ENCODE measurements at regions not wholly inside any gene's neighbourhood (a gene's known extent, or its start where the extent isn't known, plus 50 kb on each side); places are given as distances from the start of the nearest gene placed in this dataset.
"Not testable (repeated sequence)": the region's sequence is repeated elsewhere in the genome, so short reads cannot be mapped to it uniquely, and the experiment has no call there.

DNA sequence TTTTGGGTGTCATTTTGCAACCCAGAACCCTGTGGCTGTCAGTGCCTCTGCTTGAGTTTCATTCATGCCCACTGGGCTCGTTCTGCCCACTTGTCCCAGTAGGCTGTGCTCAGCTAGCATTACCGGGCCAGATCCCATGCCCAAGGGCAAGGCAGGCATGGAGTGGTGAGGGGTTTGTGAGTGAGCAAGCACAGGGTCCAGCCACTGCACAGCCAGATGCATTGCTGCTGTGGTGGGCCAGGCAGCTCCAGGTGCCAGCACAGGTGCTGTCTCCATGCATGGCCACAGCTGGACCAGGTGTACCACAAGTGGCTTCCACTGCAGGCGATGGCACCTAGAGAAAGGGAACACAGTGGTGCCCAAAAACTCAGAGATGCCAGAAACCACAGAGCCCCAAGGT is 1671.2 kb downstream of the OLFM4 start:
- no peak for DNase-seq

DNA sequence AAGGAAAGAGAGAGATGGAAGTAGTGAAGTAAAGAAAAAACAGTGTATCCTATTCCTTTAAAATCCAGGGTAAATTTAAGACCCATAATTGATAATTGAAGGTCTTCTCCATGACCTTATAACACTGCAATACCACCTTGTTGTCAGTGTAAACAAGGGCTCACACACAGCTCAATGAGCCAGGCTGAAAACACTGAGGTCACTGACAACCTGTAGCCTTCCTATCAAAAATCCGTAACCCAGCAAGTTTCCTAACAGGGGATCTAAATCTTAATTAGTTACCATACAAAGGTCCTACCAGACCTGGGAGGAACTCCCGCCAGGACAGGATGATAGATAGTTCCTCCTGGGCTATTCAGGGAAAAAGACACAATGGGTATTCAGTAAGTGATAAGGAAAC is 1677.1 kb downstream of the OLFM4 start:
- DNase-seq: no peak

GRCh38 chr13:54706336-54706735 is 1677.7 kb downstream of the OLFM4 start:
- no peak for DNase-seq

DNA sequence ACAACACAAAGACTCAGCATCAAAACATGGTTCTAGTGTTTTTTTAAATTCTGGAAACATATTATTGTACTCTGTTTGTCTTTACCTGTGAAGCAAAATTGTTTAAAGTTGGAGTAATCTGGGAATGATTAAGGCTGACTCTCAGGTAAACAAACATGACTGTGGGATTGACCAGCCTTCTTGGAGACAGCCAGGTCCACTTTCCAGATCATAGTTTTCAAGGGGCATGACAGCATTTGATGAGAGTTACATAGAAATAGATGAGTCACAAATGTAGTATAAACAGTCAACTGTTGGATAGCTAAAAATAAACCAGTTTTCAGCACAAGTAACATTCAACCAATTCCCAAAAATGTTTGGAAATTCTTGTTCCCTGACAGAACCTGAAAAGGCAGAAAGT is 1680.9 kb downstream of the OLFM4 start:
- DNase-seq: no peak

DNA sequence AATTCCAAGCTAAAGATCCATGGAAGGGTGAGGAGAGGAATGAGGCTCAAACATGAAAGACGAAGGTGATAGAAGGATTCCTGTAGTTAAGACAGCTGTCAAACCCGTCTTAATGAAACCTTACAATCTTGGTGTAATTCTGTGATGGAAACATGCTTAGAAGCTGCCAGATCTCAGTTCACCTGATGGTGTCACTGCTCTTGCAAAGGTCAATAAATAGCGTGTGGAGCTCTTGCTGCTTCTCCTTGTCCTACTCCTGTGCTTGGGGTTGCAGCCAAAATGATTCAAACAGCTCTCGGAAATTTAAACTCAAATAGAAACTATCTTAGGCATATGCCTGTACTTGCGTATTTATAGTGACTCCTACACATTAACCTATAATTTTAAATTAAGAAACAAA is 1705.0 kb downstream of the OLFM4 start:
- no peak for DNase-seq

DNA sequence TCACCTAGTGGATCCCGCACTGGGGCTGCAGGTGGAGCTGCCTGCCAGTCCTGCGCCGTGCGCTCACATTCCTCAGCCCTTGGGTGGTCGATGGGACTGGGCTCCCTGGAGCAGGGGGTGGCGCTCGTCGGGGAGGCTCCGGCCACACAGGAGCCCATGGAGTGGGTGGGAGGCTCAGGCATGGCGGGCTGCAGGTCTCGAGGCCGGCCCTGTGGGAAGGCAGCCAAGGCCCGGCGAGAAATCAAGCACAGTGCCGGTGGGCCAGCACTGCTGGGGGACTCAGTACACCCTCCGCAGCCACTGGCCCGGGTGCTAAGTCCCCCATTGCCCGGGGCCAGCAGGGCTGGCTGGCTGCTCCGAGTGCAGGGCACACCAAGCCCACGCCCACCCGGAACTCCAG is 1708.6 kb downstream of the OLFM4 start:
- not testable (repeated sequence) for DNase-seq

DNA sequence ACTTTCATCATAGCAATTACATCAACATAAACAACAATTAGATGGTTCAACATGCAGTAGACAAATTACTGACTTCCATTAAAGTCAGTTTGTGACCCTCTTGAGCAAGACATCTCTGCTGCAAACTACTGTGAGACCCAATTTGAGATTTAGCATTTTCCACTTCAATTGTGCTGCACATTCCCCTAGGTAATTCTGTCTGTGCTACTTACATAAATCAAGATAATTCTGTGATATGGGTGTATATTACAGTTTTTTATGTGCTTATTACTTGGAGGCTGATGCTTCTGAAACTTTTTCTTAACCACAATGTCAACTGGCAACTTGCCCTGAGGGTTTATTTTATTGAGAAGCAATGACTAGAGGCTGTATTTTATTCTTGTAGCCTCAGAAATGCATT is 1714.4 kb downstream of the OLFM4 start:
- no peak for DNase-seq

- DNase-seq: no peak
Observed at GRCh38 chr13:54744747-54745146, 1716.1 kb downstream of the OLFM4 start.

DNA sequence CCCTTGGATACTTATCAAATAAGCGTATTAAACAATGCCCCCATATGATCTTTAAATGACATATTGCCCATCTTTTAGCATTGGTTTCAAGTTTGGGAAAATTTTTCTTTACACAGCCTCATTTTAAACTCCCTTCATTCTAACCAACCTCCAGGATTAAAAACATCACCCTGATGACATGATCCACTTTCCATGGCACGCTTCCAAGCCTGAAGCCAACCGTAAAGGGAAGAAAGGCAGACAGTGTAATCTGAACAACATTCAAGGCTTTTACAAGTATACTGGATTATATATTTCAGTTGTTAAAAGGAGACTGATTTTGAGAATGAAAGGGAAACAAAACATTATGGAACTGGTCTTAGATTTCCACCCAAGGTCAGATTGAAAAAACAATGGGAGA is 1721.9 kb downstream of the OLFM4 start:
- no peak for DNase-seq

DNA sequence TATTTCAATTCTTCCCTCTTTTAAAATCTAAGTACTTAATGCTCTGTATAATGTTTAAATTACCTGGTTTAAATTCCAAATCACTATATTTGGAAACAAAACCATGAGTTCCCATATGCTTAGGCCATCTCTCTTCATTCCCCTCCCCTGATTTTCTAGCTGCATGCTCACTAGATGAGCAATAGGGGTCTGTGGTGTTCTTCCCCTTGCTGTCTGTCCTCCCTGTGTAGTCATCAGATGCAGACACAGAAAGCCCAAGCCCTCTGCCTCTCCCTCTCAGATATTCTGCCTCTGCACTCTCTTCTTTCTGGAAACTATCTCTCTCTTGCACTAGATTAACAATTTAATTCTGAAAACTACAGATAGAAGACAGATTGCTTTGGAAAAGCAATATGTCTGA is 1730.2 kb downstream of the OLFM4 start:
- no peak for DNase-seq

- DNase-seq: no peak
Observed at GRCh38 chr13:54768214-54768613, 1739.6 kb downstream of the OLFM4 start.

DNA sequence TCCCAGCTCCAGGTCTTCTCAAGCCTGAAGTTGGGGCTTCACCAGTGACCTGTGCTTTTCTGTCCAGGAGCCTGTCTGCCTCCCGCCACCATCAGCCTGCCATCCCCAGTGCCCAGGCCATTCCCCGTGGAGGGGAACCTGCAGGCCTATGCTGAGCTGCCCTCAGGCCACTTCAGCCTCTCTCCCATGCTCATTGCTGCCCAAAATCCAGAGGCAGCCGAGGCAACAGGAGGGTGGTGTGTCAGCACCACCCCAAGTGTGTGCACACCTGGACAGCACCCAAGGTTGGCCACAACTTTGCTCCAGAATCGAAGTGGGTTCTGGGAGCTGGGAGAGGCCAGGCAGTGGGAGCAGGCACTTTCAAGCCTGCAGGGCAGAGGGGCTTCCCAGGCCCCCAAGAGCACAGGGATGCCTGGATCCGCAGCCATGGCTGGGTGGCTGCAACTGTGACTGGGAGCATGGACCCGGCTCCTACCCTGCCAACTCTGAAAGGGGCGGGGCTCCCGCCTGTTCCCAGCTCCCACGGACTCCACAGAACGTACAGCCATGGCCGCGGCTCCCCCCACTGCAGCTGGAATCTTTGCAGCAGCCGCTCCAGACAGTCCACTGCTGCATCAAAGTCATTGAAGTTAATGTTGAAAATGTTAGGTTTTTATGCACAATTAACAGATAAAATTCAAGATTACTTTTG is 1747.0 kb downstream of the OLFM4 start:
- DNase-seq: no peak

- DNase-seq: no peak
Observed at GRCh38 chr13:54787754-54788153, 1759.1 kb downstream of the OLFM4 start.

DNA sequence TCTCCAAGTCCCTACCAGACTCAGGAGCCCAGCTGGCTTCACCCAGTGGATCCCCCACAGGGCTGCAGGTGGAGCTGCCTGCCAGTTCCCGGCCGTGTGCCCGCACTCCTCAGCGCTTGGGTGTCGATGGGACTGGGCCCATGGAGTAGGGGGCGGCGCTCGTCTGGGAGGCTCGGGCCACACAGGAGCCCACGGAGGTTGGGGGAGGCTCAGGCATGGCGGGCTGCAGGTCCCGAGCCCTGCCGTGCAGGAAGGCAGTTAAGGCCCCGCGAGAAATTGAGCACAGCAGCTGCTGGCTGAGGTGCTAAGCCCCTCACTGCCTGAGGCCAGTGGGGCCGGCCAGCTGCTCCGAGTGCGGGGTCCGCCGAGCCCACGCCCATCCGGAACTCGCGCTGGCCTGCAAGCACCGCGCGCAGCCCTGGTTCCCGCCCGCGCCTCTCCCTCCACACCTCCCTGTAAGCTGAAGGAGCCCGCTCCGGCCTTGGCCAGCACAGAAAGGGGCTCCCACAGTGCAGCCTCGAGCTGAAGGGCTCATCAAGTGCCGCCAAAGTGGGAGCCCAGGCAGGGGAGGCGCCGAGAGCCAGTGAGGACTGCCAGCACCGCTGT is 1771.1 kb downstream of the OLFM4 start:
- no peak for DNase-seq

DNA sequence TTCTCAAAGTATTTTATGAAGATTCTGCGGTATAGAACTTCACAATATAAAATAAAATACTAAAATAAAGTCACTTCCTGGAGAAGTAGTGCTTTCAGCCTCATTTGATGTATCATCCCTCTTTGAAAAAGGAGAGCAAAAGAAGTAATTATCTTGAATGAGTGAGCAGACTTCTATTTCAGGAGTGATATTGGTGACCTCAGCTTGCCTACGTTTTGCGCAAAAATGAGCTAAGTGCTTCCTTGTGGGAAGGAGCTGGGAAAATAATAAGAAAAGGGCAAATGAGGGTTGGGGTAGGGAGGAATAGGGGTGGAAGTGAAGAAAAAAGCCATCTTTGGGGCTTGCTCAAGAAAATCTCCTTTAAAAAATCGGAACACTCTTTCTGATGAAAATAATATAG is 1773.6 kb downstream of the OLFM4 start:
- no peak for DNase-seq

DNA sequence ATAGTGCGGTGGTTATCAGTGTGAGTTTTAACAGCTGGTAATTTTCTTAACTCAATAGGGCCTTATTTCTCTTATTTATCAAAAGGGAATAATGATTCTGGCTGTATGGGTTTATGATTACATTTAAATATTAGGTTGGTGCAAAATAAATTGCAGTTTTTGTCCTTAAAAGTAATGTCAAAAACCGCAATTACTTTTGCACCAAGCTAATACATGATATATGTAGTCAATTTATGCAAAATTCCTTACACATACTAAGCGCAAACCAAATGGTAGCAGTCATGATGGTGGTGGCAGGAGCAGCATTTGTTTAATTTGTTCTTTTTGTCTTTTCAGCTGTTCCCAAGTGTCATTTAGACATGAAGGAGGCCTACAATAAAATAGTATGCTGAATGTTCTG is 1777.1 kb downstream of the OLFM4 start:
- no peak for DNase-seq

DNA sequence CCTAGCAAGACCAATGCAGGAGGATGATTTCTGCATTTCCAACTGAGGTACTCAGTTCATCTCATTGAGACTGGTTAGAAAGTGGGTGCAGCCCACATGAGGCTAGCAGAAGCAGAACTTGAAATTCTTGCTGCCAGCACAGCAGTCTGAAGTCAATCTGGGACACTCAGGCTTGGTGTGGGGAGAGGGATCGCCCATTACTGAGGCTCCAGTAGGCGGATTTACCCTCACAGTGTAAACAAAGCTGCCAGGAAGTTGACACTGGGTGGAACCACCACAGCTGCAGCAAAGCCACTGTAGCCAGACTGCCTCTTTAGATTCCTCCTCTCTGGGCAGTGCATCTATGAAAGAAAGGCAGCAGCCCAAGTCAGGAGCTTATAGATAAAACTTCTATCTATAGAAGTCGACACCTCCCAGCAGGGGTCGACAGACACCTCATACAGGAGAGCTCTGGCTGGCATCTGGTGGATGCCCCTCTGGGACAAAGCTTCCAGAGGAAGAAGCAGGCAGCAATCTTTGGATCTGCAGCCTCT is 1793.4 kb downstream of the OLFM4 start:
- DNase-seq: not testable (repeated sequence)

- not testable (repeated sequence) for DNase-seq
Observed at GRCh38 chr13:54829391-54830068, 1800.9 kb downstream of the OLFM4 start.

- DNase-seq: no peak
Observed at GRCh38 chr13:54836273-54836672, 1807.7 kb downstream of the OLFM4 start.

DNA sequence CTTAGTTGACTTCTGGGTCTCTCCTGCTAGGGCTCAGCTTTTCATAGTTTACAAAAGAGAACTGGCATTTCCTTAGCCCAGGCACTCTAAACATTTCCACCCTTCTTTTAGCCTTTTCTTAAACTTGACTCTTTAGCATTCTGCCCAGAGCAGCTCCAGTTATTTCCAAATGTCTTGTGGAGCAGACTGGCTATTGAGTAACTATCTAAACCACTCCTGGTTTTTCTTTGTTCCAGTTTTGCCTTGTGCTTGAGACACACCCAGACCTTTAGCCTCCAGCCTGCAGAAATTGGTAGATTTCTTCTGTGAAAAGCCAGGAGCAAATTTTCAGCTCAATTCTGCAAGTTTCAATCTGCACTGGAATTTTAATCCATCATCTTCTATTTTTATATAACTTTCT is 1813.1 kb downstream of the OLFM4 start:
- no peak for DNase-seq

GRCh38 chr13:54845351-54845965 is 1816.8 kb downstream of the OLFM4 start:
- no peak for DNase-seq

DNA sequence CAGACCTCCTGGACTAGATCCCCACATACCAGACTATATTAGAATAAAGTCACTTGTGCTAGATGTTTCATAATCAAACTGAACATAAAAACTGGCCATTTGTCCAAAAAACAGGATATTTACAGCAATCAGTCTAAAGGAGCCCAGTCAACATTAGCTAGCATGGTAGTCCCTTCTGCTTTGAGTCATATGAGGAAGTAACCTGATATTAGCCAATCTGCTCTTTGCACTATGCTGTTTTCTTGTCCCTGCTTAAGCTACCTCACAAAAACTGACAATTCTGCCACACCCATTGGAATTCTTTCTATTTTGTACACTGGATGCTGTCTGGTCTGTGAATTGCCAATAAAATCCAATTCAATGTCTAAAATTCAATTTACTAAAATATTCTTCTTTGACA is 1824.2 kb downstream of the OLFM4 start:
- DNase-seq: no peak
